SK-N-SH (cell line): ENCODE measurements at regions not wholly inside any gene's neighbourhood (a gene's known extent, or its start where the extent isn't known, plus 50 kb on each side); places are given as distances from the start of the nearest gene placed in this dataset.

Experiments used
- CTCF ChIA-PET: fragments of 300-600, 350-600 bp; formaldehyde crosslinking; extraction: SDS; loops from one replicate; lab custom pipeline; 2021; lab: Yijun Ruan, JAX
- POLR2A ChIA-PET: fragments of 350-600 bp; sonication (Branson Sonifier 250); formaldehyde crosslinking; extraction: SDS; loops from one replicate; lab custom pipeline; 2020; ENCODE audit warnings: antibody characterized with exemption, inconsistent platforms; lab: Yijun Ruan, JAX
- DNase-seq: peaks from one replicate; pipeline ENCODE4 v3.0.0; 2012
- H2AFZ ChIP-seq: fragments of 200-600 bp; sonication (generic); 2 replicates; pipeline ENCODE4 v1.8.1; 2016; ENCODE audit warnings: antibody characterized with exemption, mild to moderate bottlenecking, low read depth
- H3F3A ChIP-seq: fragments of 200-600 bp; sonication (generic); replicated peaks from 2 replicates; pipeline ENCODE3; 2016; ENCODE audit warnings: antibody characterized with exemption, mild to moderate bottlenecking; ENCODE audit not compliant: insufficient read depth
- H3K27ac ChIP-seq, 2 experiments: fragments of 200-500 bp in 1 of 2; fragments of 200-600 bp in 1 of 2; sonication (Bioruptor generic) in 1 of 2; sonication (generic), shearing (Covaris generic) in 1 of 2; 2 replicates each; pipeline versions ENCODE4 v1.5.1 to v1.6.1; 2014 to 2016; ENCODE audit warnings: low read depth in 2 of 2, inconsistent platforms in 1 of 2, low read length in 1 of 2, mild to moderate bottlenecking in 1 of 2, mixed read lengths in 1 of 2
- H3K27me3 ChIP-seq: fragments of 200-600 bp; sonication (generic), shearing (Covaris generic); 2 replicates; pipeline ENCODE4 v1.6.1; 2016; ENCODE audit warnings: mixed run types; ENCODE audit not compliant: insufficient read depth
- H3K36me3 ChIP-seq, 2 experiments: fragments of 200-500 bp in 1 of 2; fragments of 200-600 bp in 1 of 2; sonication (Bioruptor generic) in 1 of 2; sonication (generic) in 1 of 2; replicated peaks in 1 of 2; 2 replicates each; pipeline versions ENCODE3 to v1.5.1; 2014 to 2016; ENCODE audit warnings: low read length in 1 of 2, mild to moderate bottlenecking in 1 of 2; ENCODE audit not compliant: insufficient read depth in 2 of 2, control insufficient read depth in 1 of 2
- H3K4me1 ChIP-seq, 2 experiments: fragments of 200-500 bp in 1 of 2; fragments of 200-600 bp in 1 of 2; sonication (Bioruptor generic) in 1 of 2; sonication (generic), shearing (Covaris generic) in 1 of 2; 2 replicates each; pipeline versions ENCODE4 v1.5.1 to v1.6.1; 2014 to 2016; ENCODE audit warnings: low read depth in 1 of 2, low read length in 1 of 2, mixed run types in 1 of 2; ENCODE audit not compliant: insufficient read depth in 2 of 2, control insufficient read depth in 1 of 2
- H3K4me2 ChIP-seq: fragments of 200-600 bp; sonication (generic), shearing (Covaris generic); 2 replicates; pipeline ENCODE4 v1.6.1; 2017; ENCODE audit warnings: mixed run types
- H3K4me3 ChIP-seq, 2 experiments: fragments of 200-500 bp in 1 of 2; fragments of 200-600 bp in 1 of 2; sonication (Bioruptor generic) in 1 of 2; sonication (generic), shearing (Covaris generic) in 1 of 2; 2 replicates each; pipeline versions ENCODE4 v1.5.1 to v1.8.1; 2014 to 2016; ENCODE audit warnings: low read depth in 2 of 2, inconsistent platforms in 1 of 2, low read length in 1 of 2, mild to moderate bottlenecking in 1 of 2, mixed read lengths in 1 of 2, moderate library complexity in 1 of 2
- H3K79me2 ChIP-seq: fragments of 200-600 bp; sonication (generic); 2 replicates; pipeline ENCODE4 v1.8.1; 2017; ENCODE audit warnings: mild to moderate bottlenecking; ENCODE audit not compliant: insufficient read depth
- H3K9ac ChIP-seq: fragments of 200-600 bp; sonication (generic); 2 replicates; pipeline ENCODE4 v1.6.1; 2017; ENCODE audit warnings: mixed run types
- H3K9me2 ChIP-seq: fragments of 200-600 bp; sonication (generic); 2 replicates; pipeline ENCODE4 v1.6.1; 2017; ENCODE audit warnings: mixed run types
- H3K9me3 ChIP-seq: fragments of 200-600 bp; sonication (generic); 2 replicates; pipeline ENCODE4 v1.6.1; 2017; ENCODE audit warnings: mixed run types, mild to moderate bottlenecking, moderate library complexity
- H4K20me1 ChIP-seq: fragments of 200-600 bp; sonication (generic); 2 replicates; pipeline ENCODE4 v1.6.1; 2017; ENCODE audit warnings: mild to moderate bottlenecking, mixed run types; ENCODE audit not compliant: insufficient read depth
- GABPA ChIP-seq: IDR thresholded peaks from 2 replicates; pipeline ENCODE4 v1.4.0; 2012; ENCODE audit warnings: low read depth, mild to moderate bottlenecking
- GATA2 ChIP-seq: sonication (generic); formaldehyde crosslinking; IDR thresholded peaks from 2 replicates; pipeline ENCODE4 v1.5.0; 2020; ENCODE audit warnings: mild to moderate bottlenecking, missing genetic modification reagents
- MXI1 ChIP-seq: IDR thresholded peaks from 2 replicates; pipeline ENCODE4 v1.6.1; 2012; ENCODE audit warnings: mild to moderate bottlenecking, low read depth, low read length, improper control_type of control experiment
- NFIC ChIP-seq: IDR thresholded peaks from 2 replicates; pipeline ENCODE4 v1.4.0; 2012; ENCODE audit warnings: borderline replicate concordance
- POLR2AphosphoS5 ChIP-seq: IDR thresholded peaks from 2 replicates; pipeline ENCODE4 v1.6.1; 2012; ENCODE audit warnings: low read depth, low read length
- RAD21 ChIP-seq: IDR thresholded peaks from 2 replicates; pipeline ENCODE4 v1.6.1; 2012; ENCODE audit warnings: mild to moderate bottlenecking, low read length
- RCOR1 ChIP-seq: fragments of 150-350 bp; IDR thresholded peaks from 2 replicates; pipeline ENCODE4 v1.6.1; 2017; ENCODE audit warnings: antibody characterized with exemption, low read length
- SIN3A ChIP-seq: IDR thresholded peaks from 2 replicates; pipeline ENCODE4 v1.6.1; 2012; ENCODE audit warnings: low read depth, mild to moderate bottlenecking, low read length, moderate library complexity, borderline replicate concordance
- TAF1 ChIP-seq: IDR thresholded peaks from 2 replicates; pipeline ENCODE4 v1.6.1; 2012; ENCODE audit warnings: low read depth, mild to moderate bottlenecking, low read length, moderate library complexity, borderline replicate concordance
- TEAD4 ChIP-seq: IDR thresholded peaks from 2 replicates; pipeline ENCODE4 v1.4.0; 2012; ENCODE audit warnings: mild to moderate bottlenecking, borderline replicate concordance; ENCODE audit not compliant: insufficient read depth
- WGBS: methylation state at CpG from one replicate; pipeline ENCODE4 v1.1.6; 2017; ENCODE audit warnings: low lambda C conversion rate; 5-methylcytosine and 5-hydroxymethylcytosine counted together
- TF ChIP-seq, protein P1 (sequence below): IDR thresholded peaks from 2 replicates; pipeline ENCODE4 v1.4.0; 2012; ENCODE audit warnings: low read depth
- TF ChIP-seq, protein P2 (sequence below): IDR thresholded peaks from 2 replicates; pipeline ENCODE4; 2012
- TF ChIP-seq, protein P3 (sequence below): IDR thresholded peaks from 2 replicates; pipeline ENCODE4 v1.4.0; 2012; ENCODE audit warnings: low read depth, borderline replicate concordance
- TF ChIP-seq, protein P4 (sequence below): IDR thresholded peaks from 2 replicates; pipeline ENCODE4 v1.6.1; 2012; ENCODE audit warnings: mild to moderate bottlenecking, low read depth, low read length, moderate library complexity
- TF ChIP-seq, protein P5 (sequence below): fragments of 150-350 bp; IDR thresholded peaks from 2 replicates; pipeline ENCODE4 v1.6.1; 2017; ENCODE audit warnings: antibody characterized with exemption, low read length, low read depth, borderline replicate concordance

DNA sequence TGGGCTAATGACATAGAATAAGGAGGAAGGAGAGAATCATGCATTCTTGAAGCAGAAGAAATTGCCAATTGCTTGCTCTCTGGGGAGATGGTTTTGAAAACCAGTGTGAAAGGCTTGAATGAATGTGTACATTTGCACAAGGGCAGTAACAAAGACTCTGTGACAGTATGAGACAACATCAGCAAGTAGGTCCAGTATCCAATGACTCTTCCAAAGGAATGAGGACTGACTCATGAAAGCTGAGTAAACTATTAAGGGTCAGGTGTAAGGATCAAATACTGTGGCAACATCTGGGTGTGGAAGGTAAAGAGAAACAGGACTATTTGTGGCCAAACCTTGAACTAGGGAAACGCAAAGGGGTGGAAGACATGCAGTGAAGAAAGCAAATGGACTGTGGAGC, 886.0 kb upstream of the CHAC2 start:
- H4K20me1 ChIP-seq: no peaks in the 10 kb centered on the region
- DNase-seq: no peak
- TF ChIP-seq, protein P1, sequence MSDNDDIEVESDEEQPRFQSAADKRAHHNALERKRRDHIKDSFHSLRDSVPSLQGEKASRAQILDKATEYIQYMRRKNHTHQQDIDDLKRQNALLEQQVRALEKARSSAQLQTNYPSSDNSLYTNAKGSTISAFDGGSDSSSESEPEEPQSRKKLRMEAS: no peak
- TF ChIP-seq GATA2 (CRISPR knock-in tag): no peak
- TF ChIP-seq NFIC: no peak
- no peak for TF ChIP-seq RAD21
- no peak for TF ChIP-seq TEAD4
- TF ChIP-seq, protein P2, sequence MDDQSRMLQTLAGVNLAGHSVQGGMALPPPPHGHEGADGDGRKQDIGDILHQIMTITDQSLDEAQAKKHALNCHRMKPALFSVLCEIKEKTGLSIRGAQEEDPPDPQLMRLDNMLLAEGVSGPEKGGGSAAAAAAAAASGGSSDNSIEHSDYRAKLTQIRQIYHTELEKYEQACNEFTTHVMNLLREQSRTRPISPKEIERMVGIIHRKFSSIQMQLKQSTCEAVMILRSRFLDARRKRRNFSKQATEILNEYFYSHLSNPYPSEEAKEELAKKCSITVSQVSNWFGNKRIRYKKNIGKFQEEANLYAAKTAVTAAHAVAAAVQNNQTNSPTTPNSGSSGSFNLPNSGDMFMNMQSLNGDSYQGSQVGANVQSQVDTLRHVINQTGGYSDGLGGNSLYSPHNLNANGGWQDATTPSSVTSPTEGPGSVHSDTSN: no peak
- TF ChIP-seq, protein P3, sequence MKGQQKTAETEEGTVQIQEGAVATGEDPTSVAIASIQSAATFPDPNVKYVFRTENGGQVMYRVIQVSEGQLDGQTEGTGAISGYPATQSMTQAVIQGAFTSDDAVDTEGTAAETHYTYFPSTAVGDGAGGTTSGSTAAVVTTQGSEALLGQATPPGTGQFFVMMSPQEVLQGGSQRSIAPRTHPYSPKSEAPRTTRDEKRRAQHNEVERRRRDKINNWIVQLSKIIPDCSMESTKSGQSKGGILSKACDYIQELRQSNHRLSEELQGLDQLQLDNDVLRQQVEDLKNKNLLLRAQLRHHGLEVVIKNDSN: no peak
- TF ChIP-seq RCOR1: no peak
- TF ChIP-seq, protein P4, sequence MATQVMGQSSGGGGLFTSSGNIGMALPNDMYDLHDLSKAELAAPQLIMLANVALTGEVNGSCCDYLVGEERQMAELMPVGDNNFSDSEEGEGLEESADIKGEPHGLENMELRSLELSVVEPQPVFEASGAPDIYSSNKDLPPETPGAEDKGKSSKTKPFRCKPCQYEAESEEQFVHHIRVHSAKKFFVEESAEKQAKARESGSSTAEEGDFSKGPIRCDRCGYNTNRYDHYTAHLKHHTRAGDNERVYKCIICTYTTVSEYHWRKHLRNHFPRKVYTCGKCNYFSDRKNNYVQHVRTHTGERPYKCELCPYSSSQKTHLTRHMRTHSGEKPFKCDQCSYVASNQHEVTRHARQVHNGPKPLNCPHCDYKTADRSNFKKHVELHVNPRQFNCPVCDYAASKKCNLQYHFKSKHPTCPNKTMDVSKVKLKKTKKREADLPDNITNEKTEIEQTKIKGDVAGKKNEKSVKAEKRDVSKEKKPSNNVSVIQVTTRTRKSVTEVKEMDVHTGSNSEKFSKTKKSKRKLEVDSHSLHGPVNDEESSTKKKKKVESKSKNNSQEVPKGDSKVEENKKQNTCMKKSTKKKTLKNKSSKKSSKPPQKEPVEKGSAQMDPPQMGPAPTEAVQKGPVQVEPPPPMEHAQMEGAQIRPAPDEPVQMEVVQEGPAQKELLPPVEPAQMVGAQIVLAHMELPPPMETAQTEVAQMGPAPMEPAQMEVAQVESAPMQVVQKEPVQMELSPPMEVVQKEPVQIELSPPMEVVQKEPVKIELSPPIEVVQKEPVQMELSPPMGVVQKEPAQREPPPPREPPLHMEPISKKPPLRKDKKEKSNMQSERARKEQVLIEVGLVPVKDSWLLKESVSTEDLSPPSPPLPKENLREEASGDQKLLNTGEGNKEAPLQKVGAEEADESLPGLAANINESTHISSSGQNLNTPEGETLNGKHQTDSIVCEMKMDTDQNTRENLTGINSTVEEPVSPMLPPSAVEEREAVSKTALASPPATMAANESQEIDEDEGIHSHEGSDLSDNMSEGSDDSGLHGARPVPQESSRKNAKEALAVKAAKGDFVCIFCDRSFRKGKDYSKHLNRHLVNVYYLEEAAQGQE: no peak
- TF ChIP-seq TAF1: no peak
- no peak for TF ChIP-seq MXI1
- no peak for TF ChIP-seq SIN3A
- TF ChIP-seq, protein P5, sequence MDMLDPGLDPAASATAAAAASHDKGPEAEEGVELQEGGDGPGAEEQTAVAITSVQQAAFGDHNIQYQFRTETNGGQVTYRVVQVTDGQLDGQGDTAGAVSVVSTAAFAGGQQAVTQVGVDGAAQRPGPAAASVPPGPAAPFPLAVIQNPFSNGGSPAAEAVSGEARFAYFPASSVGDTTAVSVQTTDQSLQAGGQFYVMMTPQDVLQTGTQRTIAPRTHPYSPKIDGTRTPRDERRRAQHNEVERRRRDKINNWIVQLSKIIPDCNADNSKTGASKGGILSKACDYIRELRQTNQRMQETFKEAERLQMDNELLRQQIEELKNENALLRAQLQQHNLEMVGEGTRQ: no peak
- no peak for TF ChIP-seq GABPA
- no peak for TF ChIP-seq POLR2AphosphoS5
- no peak overlapping the region for H3K27ac ChIP-seq
- no peaks in the 10 kb centered on the region for H3K4me1 ChIP-seq
- no peaks in the 10 kb centered on the region for H3K9me2 ChIP-seq
- H3K9ac ChIP-seq: no peak overlapping the region
- H3K27me3 ChIP-seq: no peaks in the 10 kb centered on the region
- H3K79me2 ChIP-seq: no peaks in the 10 kb centered on the region
- H3K9me3 ChIP-seq: no peaks in the 10 kb centered on the region
- H3K36me3 ChIP-seq: no peaks in the 10 kb centered on the region
- no peak overlapping the region for H3K4me3 ChIP-seq
- 0% methylated on average over 1 of the region's 1 CpG for WGBS
- ChIA-PET CTCF (no interaction called here), POLR2A (no interaction called here)
- no peaks in the 10 kb centered on the region for H3F3A ChIP-seq
- no peak overlapping the region for H3K4me2 ChIP-seq
- H2AFZ ChIP-seq: no peak overlapping the region
